Spleen (tissue), 7 donors: ENCODE measurements at regions not wholly inside any gene's neighbourhood (a gene's known extent, or its start where the extent isn't known, plus 50 kb on each side); places are given as distances from the start of the nearest gene placed in this dataset.

Source experiments
- POLR2AphosphoS5 ChIP-seq, 3 donors: sonication (generic); formaldehyde crosslinking; IDR thresholded peaks; one replicate each; pipeline ENCODE4 v1.5.1; 2017; ENCODE audit warnings: antibody characterized with exemption in 3 of 3
- TF ChIP-seq, protein P1 (sequence below), 11 experiments: fragments of 200-600 bp in 7 of 11; fragments of 450-650 bp in 4 of 11; sonication (generic) in 4 of 11; IDR thresholded peaks in 8 of 11; conservative IDR thresholded peaks in 3 of 11; 1 replicate in 7 of 11; 2 replicates in 4 of 11; pipeline versions ENCODE4 v1.4.0 to v1.8.0; 2016 to 2021; ENCODE audit warnings: antibody characterized with exemption in 11 of 11, inconsistent platforms in 4 of 11, mild to moderate bottlenecking in 1 of 11
- donor health status: DM: no; HTN: no; CAD: no; lungs with moderate emphysema.
- donor health status: DM: no; HTN: no; CAD: no.
- donor health status: DM: no; HTN: no; CAD: no.

DNA sequence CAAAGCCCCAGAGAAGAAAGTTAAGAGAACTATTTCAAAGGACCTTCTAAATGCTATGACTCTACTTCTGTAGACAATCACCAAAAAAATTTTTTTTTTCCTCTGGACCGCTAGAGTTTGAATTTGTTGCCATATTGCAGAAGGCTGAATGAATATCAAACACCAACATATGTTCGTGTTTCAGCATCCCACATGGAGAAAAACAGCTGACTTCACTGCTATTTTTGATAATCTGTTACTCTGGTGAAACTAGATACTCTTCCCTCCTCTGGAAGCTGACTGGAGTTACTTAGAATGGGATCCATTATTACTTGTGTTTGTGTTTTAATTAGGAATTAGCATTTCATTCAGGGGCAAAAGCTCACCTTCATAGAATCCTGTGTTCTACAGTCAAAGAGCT lies 447.0 kb downstream of the AASDHPPT start:
- TF ChIP-seq, protein P1, sequence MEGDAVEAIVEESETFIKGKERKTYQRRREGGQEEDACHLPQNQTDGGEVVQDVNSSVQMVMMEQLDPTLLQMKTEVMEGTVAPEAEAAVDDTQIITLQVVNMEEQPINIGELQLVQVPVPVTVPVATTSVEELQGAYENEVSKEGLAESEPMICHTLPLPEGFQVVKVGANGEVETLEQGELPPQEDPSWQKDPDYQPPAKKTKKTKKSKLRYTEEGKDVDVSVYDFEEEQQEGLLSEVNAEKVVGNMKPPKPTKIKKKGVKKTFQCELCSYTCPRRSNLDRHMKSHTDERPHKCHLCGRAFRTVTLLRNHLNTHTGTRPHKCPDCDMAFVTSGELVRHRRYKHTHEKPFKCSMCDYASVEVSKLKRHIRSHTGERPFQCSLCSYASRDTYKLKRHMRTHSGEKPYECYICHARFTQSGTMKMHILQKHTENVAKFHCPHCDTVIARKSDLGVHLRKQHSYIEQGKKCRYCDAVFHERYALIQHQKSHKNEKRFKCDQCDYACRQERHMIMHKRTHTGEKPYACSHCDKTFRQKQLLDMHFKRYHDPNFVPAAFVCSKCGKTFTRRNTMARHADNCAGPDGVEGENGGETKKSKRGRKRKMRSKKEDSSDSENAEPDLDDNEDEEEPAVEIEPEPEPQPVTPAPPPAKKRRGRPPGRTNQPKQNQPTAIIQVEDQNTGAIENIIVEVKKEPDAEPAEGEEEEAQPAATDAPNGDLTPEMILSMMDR (IDR thresholded peaks at IDR 0.05 in 8 of 11, conservative IDR thresholded peaks at IDR 0.05 in 3 of 11), result no peak
- TF ChIP-seq POLR2AphosphoS5 (IDR thresholded peaks at IDR 0.05), result no peak
